ENCODE measurements at regions not wholly inside any gene's neighbourhood (a gene's known extent, or its start where the extent isn't known, plus 50 kb on each side); places are given as distances from the start of the nearest gene placed in this dataset.
A peak's percentile ranks its signal among the peaks of the same experiment; 100 is the strongest.

GRCh38 chr2:17303521-17303920 lies 214.7 kb downstream of the RAD51AP2 start:
- DNase-seq (ENCODE audit: low read depth) = no peak

GRCh38 chr2:17303054-17303453 lies 215.2 kb downstream of the RAD51AP2 start:
- no peak for DNase-seq (ENCODE audit: low read depth)
- TF ChIP-seq, protein P1, sequence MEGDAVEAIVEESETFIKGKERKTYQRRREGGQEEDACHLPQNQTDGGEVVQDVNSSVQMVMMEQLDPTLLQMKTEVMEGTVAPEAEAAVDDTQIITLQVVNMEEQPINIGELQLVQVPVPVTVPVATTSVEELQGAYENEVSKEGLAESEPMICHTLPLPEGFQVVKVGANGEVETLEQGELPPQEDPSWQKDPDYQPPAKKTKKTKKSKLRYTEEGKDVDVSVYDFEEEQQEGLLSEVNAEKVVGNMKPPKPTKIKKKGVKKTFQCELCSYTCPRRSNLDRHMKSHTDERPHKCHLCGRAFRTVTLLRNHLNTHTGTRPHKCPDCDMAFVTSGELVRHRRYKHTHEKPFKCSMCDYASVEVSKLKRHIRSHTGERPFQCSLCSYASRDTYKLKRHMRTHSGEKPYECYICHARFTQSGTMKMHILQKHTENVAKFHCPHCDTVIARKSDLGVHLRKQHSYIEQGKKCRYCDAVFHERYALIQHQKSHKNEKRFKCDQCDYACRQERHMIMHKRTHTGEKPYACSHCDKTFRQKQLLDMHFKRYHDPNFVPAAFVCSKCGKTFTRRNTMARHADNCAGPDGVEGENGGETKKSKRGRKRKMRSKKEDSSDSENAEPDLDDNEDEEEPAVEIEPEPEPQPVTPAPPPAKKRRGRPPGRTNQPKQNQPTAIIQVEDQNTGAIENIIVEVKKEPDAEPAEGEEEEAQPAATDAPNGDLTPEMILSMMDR (conservative IDR thresholded peaks at IDR 0.05; ENCODE audit: control insufficient read depth, insufficient read depth, low read depth, low read length) = no peak
- no peak overlapping the region for H3K4me3 ChIP-seq (ENCODE audit: control insufficient read depth, low read depth, low read length)

More at GRCh38 chr2:17303521-17303920, 214.7 kb downstream of the RAD51AP2 start:
- H3K4me3 ChIP-seq (ENCODE audit: control insufficient read depth, low read depth, low read length) = no peak overlapping the region
- TF ChIP-seq, protein P1 (conservative IDR thresholded peaks at IDR 0.05; ENCODE audit: control insufficient read depth, insufficient read depth, low read depth, low read length) = no peak

GRCh38 chr2:17302281-17302680 lies 216.0 kb downstream of the RAD51AP2 start:
- no peak for DNase-seq (ENCODE audit: low read depth)
- TF ChIP-seq, protein P1 (conservative IDR thresholded peaks at IDR 0.05; ENCODE audit: control insufficient read depth, insufficient read depth, low read depth, low read length) = no peak
- no peak overlapping the region for H3K4me3 ChIP-seq (ENCODE audit: control insufficient read depth, low read depth, low read length)

- no peak overlapping the region for H3K4me3 ChIP-seq (ENCODE audit: control insufficient read depth, low read depth, low read length)
- TF ChIP-seq, protein P1 (conservative IDR thresholded peaks at IDR 0.05; ENCODE audit: control insufficient read depth, insufficient read depth, low read depth, low read length) = no peak
- no peak for DNase-seq (ENCODE audit: low read depth)
Observed at GRCh38 chr2:17301437-17301836, 216.8 kb downstream of the RAD51AP2 start.

DNA sequence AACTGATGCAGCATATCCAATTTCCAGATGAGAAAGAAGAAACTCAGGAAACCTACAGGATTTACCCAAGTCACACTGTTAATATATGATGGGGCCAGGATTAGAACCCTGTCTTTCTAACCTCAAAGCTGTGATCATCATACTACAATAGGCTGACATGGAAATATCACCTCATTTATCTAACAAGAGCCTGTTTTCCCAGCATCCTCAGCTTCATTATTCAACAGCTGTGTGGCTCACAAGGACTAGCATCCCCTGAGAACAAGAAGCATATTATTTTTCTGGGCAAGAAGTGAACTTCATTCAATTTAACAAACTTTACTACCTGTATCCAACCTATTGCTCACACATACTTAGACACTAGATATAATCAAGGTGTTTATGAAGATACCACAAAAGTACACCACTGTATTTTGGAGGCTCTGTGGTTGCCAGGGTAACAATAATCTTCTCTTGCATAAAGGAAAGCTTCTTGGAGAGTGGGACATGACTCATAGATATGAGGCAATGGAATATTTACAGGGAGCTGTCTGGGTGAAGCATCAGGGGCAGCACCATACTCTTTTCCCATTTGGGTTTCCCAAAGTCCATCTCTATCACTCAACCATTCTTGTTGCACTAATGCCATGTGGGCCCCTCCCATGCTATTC lies 218.2 kb downstream of the RAD51AP2 start:
- no peak overlapping the region for H3K4me3 ChIP-seq (ENCODE audit: control insufficient read depth, low read depth, low read length)
- peak; percentile 48 for DNase-seq (ENCODE audit: low read depth)

DNA sequence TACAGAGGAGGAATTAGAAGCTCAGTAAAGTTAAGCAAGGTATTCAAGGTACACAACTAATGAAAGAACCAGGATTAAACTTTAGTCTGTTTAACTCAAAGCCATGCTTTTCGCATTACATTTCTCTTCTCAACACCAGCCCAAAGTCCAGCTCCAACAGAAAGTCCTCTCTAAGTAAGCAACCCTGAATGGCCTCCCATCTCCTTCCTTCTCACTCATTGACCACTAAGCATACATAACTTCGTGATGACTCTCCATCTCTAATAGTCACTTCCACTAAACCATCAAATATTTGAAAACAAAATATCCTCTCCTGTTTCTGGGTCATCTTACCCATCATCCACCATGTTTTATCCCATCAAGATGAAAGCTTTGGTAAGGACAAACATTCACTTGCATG lies 219.8 kb downstream of the RAD51AP2 start:
- DNase-seq (ENCODE audit: low read depth) = no peak
- TF ChIP-seq, protein P1 (conservative IDR thresholded peaks at IDR 0.05; ENCODE audit: control insufficient read depth, insufficient read depth, low read depth, low read length) = no peak
- H3K4me3 ChIP-seq (ENCODE audit: control insufficient read depth, low read depth, low read length) = no peak overlapping the region

More for the DNA sequence above, 218.2 kb downstream of the RAD51AP2 start:
- TF ChIP-seq, protein P1 (conservative IDR thresholded peaks at IDR 0.05; ENCODE audit: control insufficient read depth, insufficient read depth, low read depth, low read length) = no peak
